ENCODE measurements at regions not wholly inside any gene's neighbourhood (a gene's known extent, or its start where the extent isn't known, plus 50 kb on each side); places are given as distances from the start of the nearest gene placed in this dataset.
A peak's percentile ranks its signal among the peaks of the same experiment; 100 is the strongest.

DNA sequence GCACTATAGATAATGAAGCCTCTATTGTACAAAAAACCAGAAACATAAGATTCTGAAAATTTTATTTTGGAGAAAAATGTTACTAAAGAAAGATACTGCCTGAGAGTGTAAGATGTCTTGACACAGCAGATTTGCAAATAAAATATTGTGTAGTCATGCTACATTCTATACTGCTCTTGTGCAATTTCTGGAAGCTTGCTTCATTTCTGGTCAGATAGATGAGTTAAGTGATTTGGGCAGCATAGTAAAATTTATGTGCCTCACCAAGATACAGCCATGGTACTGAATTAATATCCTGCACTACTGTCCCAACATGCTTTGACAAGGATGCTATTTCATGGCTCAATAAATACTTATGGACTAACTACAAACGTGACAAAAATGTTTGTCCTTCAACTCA lies 55.1 kb upstream of the STARD13 start:
- intact Hi-C loops (cut with micrococcal nuclease; ENCODE audit: unreplicated experiment): no loop called here
- no peak for DNase-seq
- CTCF ChIA-PET: no interaction called here
- TF ChIP-seq, protein P1, sequence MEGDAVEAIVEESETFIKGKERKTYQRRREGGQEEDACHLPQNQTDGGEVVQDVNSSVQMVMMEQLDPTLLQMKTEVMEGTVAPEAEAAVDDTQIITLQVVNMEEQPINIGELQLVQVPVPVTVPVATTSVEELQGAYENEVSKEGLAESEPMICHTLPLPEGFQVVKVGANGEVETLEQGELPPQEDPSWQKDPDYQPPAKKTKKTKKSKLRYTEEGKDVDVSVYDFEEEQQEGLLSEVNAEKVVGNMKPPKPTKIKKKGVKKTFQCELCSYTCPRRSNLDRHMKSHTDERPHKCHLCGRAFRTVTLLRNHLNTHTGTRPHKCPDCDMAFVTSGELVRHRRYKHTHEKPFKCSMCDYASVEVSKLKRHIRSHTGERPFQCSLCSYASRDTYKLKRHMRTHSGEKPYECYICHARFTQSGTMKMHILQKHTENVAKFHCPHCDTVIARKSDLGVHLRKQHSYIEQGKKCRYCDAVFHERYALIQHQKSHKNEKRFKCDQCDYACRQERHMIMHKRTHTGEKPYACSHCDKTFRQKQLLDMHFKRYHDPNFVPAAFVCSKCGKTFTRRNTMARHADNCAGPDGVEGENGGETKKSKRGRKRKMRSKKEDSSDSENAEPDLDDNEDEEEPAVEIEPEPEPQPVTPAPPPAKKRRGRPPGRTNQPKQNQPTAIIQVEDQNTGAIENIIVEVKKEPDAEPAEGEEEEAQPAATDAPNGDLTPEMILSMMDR (IDR thresholded peaks at IDR 0.05; ENCODE audit: unreplicated experiment): no peak
- H3K4me1 Mint-ChIP-seq (ENCODE audit: low read depth, unreplicated experiment): no peaks in the 10 kb centered on the region
- H3K9me3 Mint-ChIP-seq (ENCODE audit: low read depth, unreplicated experiment): no peaks in the 10 kb centered on the region
- H3K36me3 Mint-ChIP-seq (ENCODE audit: insufficient read depth, unreplicated experiment): no peaks in the 10 kb centered on the region
- H3K4me3 Mint-ChIP-seq (ENCODE audit: low read depth, unreplicated experiment): no peak overlapping the region
- H3K27ac Mint-ChIP-seq (ENCODE audit: unreplicated experiment): no peak overlapping the region
- no peaks in the 10 kb centered on the region for H3K27me3 Mint-ChIP-seq (ENCODE audit: unreplicated experiment)
- no TSS peak for BruUV-seq (replicated peaks)

DNA sequence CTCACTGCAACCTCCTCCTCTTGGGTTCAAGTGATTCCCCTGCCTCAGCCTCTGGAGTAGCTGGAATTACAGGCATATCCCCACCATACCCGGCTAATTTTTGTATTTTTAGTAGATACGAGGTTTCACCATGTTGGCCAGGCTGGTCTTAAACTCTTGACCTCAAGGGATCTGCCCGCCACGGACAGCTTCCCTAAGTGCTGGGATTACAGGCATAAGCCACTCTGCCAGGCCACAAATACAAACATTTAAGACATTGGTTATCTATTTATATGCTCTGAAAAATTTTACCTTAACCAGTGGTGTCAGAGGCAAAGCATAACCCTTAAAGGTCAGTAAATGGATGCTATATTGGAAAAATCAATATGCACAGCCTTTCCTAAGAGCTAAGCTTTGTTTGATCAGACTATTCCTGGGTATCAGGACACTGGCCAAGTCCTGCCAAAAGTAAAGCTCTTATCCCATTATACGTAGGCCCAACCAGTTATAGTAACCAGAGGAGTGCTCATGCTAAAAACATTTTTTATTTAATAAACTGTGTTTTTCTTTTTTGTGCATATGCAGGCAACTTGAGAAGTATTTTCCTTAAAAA lies 56.4 kb upstream of the STARD13 start:
- Mint-ChIP-seq H3K9me3 (ENCODE audit: low read depth, unreplicated experiment) (no peaks in the 10 kb centered on the region), H3K4me3 (ENCODE audit: low read depth, unreplicated experiment) (no peak overlapping the region), H3K4me1 (ENCODE audit: low read depth, unreplicated experiment) (no peaks in the 10 kb centered on the region), H3K27me3 (ENCODE audit: unreplicated experiment) (no peaks in the 10 kb centered on the region), H3K27ac (ENCODE audit: unreplicated experiment) (no peak overlapping the region), H3K36me3 (ENCODE audit: insufficient read depth, unreplicated experiment) (no peaks in the 10 kb centered on the region)
- CTCF ChIA-PET: interaction anchor here (1.0 kb wide), 1 partner anchor 43 kb away, joined by 3 read pairs; no protein-coding TSS in a partner anchor
- intact Hi-C loops (cut with micrococcal nuclease; ENCODE audit: unreplicated experiment): no loop called here
- BruUV-seq (replicated peaks): no TSS peak
- TF ChIP-seq, protein P1 (IDR thresholded peaks at IDR 0.05; ENCODE audit: unreplicated experiment): no peak
- DNase-seq: no peak

DNA sequence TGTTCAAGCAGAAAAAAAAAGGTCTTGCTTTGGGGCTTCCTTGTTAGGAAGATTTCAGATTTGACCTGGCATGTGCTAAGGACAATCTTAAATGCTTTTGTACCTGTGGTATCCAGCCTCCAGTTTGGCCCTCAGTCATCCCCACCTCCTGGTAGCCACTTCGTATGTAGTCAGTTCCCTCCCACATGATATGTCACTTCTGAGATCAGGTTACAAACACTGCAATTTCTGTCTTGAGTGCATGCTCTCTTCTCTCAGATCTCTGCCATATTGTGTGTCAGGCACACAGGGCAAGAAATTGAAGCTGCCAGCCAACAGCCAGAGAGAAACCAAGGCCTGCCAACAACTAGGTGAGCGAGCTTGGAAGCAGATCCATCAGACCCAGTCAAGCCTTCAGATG lies 60.3 kb upstream of the STARD13 start:
- H3K4me1 Mint-ChIP-seq (ENCODE audit: low read depth, unreplicated experiment): no peaks in the 10 kb centered on the region
- H3K27ac Mint-ChIP-seq (ENCODE audit: unreplicated experiment): no peak overlapping the region
- CTCF ChIA-PET: no interaction called here
- H3K9me3 Mint-ChIP-seq (ENCODE audit: low read depth, unreplicated experiment): no peaks in the 10 kb centered on the region
- intact Hi-C loops (cut with micrococcal nuclease; ENCODE audit: unreplicated experiment): no loop called here
- no peak overlapping the region for H3K4me3 Mint-ChIP-seq (ENCODE audit: low read depth, unreplicated experiment)
- no peaks in the 10 kb centered on the region for H3K27me3 Mint-ChIP-seq (ENCODE audit: unreplicated experiment)
- DNase-seq: no peak
- peaks cover 14% of the 10 kb centered on the region for H3K36me3 Mint-ChIP-seq (ENCODE audit: insufficient read depth, unreplicated experiment)
- no TSS peak for BruUV-seq (replicated peaks)
- TF ChIP-seq, protein P1 (IDR thresholded peaks at IDR 0.05; ENCODE audit: unreplicated experiment): no peak

DNA sequence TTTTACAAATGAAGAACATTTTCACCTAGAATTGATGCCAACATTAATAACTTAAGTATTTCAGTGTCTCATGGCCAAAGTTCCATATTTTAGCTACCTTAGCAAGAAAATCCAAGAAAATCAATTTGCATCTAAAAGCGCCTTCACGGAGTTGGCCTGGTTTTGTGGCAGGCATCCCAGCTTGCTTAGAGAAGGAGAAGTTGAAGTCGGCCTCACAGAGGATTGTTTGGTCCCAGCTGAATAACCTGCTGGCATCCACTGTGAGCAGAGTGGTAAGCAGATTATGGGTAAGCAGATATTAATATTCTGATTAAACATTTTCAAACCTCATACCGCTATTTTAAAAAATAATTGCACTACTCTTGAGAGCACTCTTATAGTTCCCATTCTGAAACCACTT lies 62.3 kb upstream of the STARD13 start:
- H3K36me3 Mint-ChIP-seq (ENCODE audit: insufficient read depth, unreplicated experiment): peaks cover 16% of the 10 kb centered on the region
- CTCF ChIA-PET: no interaction called here
- no peaks in the 10 kb centered on the region for H3K9me3 Mint-ChIP-seq (ENCODE audit: low read depth, unreplicated experiment)
- H3K4me1 Mint-ChIP-seq (ENCODE audit: low read depth, unreplicated experiment): no peaks in the 10 kb centered on the region
- TF ChIP-seq, protein P1 (IDR thresholded peaks at IDR 0.05; ENCODE audit: unreplicated experiment): no peak
- no peaks in the 10 kb centered on the region for H3K27me3 Mint-ChIP-seq (ENCODE audit: unreplicated experiment)
- TSS peak; percentile 31 for BruUV-seq (replicated peaks)
- H3K4me3 Mint-ChIP-seq (ENCODE audit: low read depth, unreplicated experiment): no peak overlapping the region
- DNase-seq: no peak
- intact Hi-C loops (cut with micrococcal nuclease; ENCODE audit: unreplicated experiment): no loop called here
- no peak overlapping the region for H3K27ac Mint-ChIP-seq (ENCODE audit: unreplicated experiment)

Measured in Calu3 (cell line).